HepG2 (cell line): ENCODE measurements at regions not wholly inside any gene's neighbourhood (a gene's known extent, or its start where the extent isn't known, plus 50 kb on each side); places are given as distances from the start of the nearest gene placed in this dataset.

ENCODE experiments used
- ATF3 ChIP-seq: sonication (generic); formaldehyde crosslinking; IDR thresholded peaks from 2 replicates; pipeline ENCODE4 v1.4.0; 2020; ENCODE audit warnings: missing genetic modification reagents
- SUZ12 ChIP-seq: fragments of 150-350 bp; IDR thresholded peaks from 2 replicates; pipeline ENCODE4 v1.6.1; 2014; ENCODE audit warnings: low read depth, low read length
- USF2 ChIP-seq, 2 experiments: sonication (generic) in 1 of 2; formaldehyde crosslinking in 1 of 2; IDR thresholded peaks; 2 replicates each; pipeline versions ENCODE4 v1.5.1 to v1.6.1; 2011 to 2020; ENCODE audit warnings: borderline replicate concordance in 1 of 2, low read depth in 1 of 2, low read length in 1 of 2, mild to moderate bottlenecking in 1 of 2, missing genetic modification reagents in 1 of 2, moderate library complexity in 1 of 2

GRCh38 chr20:55667955-55668354 is 337.4 kb downstream of the CBLN4 start:
- no peak for TF ChIP-seq SUZ12
- no peak for TF ChIP-seq ATF3 (CRISPR knock-in tag)
- no peak for TF ChIP-seq USF2 (IDR thresholded peaks at IDR 0.05; ENCODE audit: low read depth, low read length)
- no peak for TF ChIP-seq USF2 (CRISPR knock-in tag; IDR thresholded peaks at IDR 0.05; ENCODE audit: borderline replicate concordance)
